ENCODE measurements at regions not wholly inside any gene's neighbourhood (a gene's known extent, or its start where the extent isn't known, plus 50 kb on each side); places are given as distances from the start of the nearest gene placed in this dataset.

- no peaks in the 10 kb centered on the region for H3K27me3 ChIP-seq (ENCODE audit: control insufficient read depth in 3 of 3, insufficient read depth in 3 of 3, low read length in 3 of 3)
- H3K9me3 ChIP-seq (ENCODE audit: control insufficient read depth in 3 of 3, low read length in 3 of 3) = no peaks in the 10 kb centered on the region
- H3K4me1 ChIP-seq (ENCODE audit: control insufficient read depth in 3 of 3, insufficient read depth in 3 of 3, low read length in 3 of 3) = no peaks in the 10 kb centered on the region
- H3K27ac ChIP-seq (ENCODE audit: low read depth, low read length) = no peak overlapping the region
- no peak overlapping the region for H3K4me3 ChIP-seq (ENCODE audit: low read length in 3 of 3)
- no peak overlapping the region for H3K9ac ChIP-seq (ENCODE audit: low read depth in 1 of 3, low read length in 3 of 3)
- H3K36me3 ChIP-seq (ENCODE audit: control insufficient read depth in 3 of 3, insufficient read depth in 3 of 3, low read length in 3 of 3) = no peaks in the 10 kb centered on the region
Observed at GRCh38 chr5:98588215-98588614, 185.2 kb upstream of the RGMB start.

- no peak overlapping the region for H3K27ac ChIP-seq (ENCODE audit: low read depth, low read length)
- no peaks in the 10 kb centered on the region for H3K27me3 ChIP-seq (ENCODE audit: control insufficient read depth in 3 of 3, insufficient read depth in 3 of 3, low read length in 3 of 3)
- no peaks in the 10 kb centered on the region for H3K4me1 ChIP-seq (ENCODE audit: control insufficient read depth in 3 of 3, insufficient read depth in 3 of 3, low read length in 3 of 3)
- no peaks in the 10 kb centered on the region for H3K36me3 ChIP-seq (ENCODE audit: control insufficient read depth in 3 of 3, insufficient read depth in 3 of 3, low read length in 3 of 3)
- H3K4me3 ChIP-seq (ENCODE audit: low read length in 3 of 3) = no peak overlapping the region
- no peak overlapping the region for H3K9ac ChIP-seq (ENCODE audit: low read depth in 1 of 3, low read length in 3 of 3)
- H3K9me3 ChIP-seq (ENCODE audit: control insufficient read depth in 3 of 3, low read length in 3 of 3) = no peaks in the 10 kb centered on the region
Observed at GRCh38 chr5:98593418-98593817, 180.0 kb upstream of the RGMB start.

GRCh38 chr5:98594098-98594497 lies 179.4 kb upstream of the RGMB start:
- H3K27me3 ChIP-seq (ENCODE audit: control insufficient read depth in 3 of 3, insufficient read depth in 3 of 3, low read length in 3 of 3) = no peaks in the 10 kb centered on the region
- H3K9ac ChIP-seq (ENCODE audit: low read depth in 1 of 3, low read length in 3 of 3) = no peak overlapping the region
- H3K4me1 ChIP-seq (ENCODE audit: control insufficient read depth in 3 of 3, insufficient read depth in 3 of 3, low read length in 3 of 3) = no peaks in the 10 kb centered on the region
- no peaks in the 10 kb centered on the region for H3K36me3 ChIP-seq (ENCODE audit: control insufficient read depth in 3 of 3, insufficient read depth in 3 of 3, low read length in 3 of 3)
- H3K9me3 ChIP-seq (ENCODE audit: control insufficient read depth in 3 of 3, low read length in 3 of 3) = no peaks in the 10 kb centered on the region
- H3K4me3 ChIP-seq (ENCODE audit: low read length in 3 of 3) = no peak overlapping the region
- no peak overlapping the region for H3K27ac ChIP-seq (ENCODE audit: low read depth, low read length)

GRCh38 chr5:98599016-98599415 lies 174.4 kb upstream of the RGMB start:
- no peaks in the 10 kb centered on the region for H3K9me3 ChIP-seq (ENCODE audit: control insufficient read depth in 3 of 3, low read length in 3 of 3)
- no peak overlapping the region for H3K4me3 ChIP-seq (ENCODE audit: low read length in 3 of 3)
- no peaks in the 10 kb centered on the region for H3K4me1 ChIP-seq (ENCODE audit: control insufficient read depth in 3 of 3, insufficient read depth in 3 of 3, low read length in 3 of 3)
- no peaks in the 10 kb centered on the region for H3K36me3 ChIP-seq (ENCODE audit: control insufficient read depth in 3 of 3, insufficient read depth in 3 of 3, low read length in 3 of 3)
- no peaks in the 10 kb centered on the region for H3K27me3 ChIP-seq (ENCODE audit: control insufficient read depth in 3 of 3, insufficient read depth in 3 of 3, low read length in 3 of 3)
- no peak overlapping the region for H3K27ac ChIP-seq (ENCODE audit: low read depth, low read length)
- no peak overlapping the region for H3K9ac ChIP-seq (ENCODE audit: low read depth in 1 of 3, low read length in 3 of 3)

- Histone ChIP-seq H3K4me3 (ENCODE audit: low read length in 3 of 3) (no peak overlapping the region), H3K27ac (ENCODE audit: low read depth, low read length) (no peak overlapping the region), H3K4me1 (ENCODE audit: control insufficient read depth in 3 of 3, insufficient read depth in 3 of 3, low read length in 3 of 3) (no peaks in the 10 kb centered on the region), H3K27me3 (ENCODE audit: control insufficient read depth in 3 of 3, insufficient read depth in 3 of 3, low read length in 3 of 3) (no peaks in the 10 kb centered on the region), H3K9ac (ENCODE audit: low read depth in 1 of 3, low read length in 3 of 3) (no peak overlapping the region), H3K36me3 (ENCODE audit: control insufficient read depth in 3 of 3, insufficient read depth in 3 of 3, low read length in 3 of 3) (no peaks in the 10 kb centered on the region), H3K9me3 (ENCODE audit: control insufficient read depth in 3 of 3, low read length in 3 of 3) (no peaks in the 10 kb centered on the region)
Observed at GRCh38 chr5:98602534-98603112, 170.8 kb upstream of the RGMB start.

GRCh38 chr5:98603456-98603855 lies 170.0 kb upstream of the RGMB start:
- Histone ChIP-seq H3K36me3 (ENCODE audit: control insufficient read depth in 3 of 3, insufficient read depth in 3 of 3, low read length in 3 of 3) (no peaks in the 10 kb centered on the region), H3K27ac (ENCODE audit: low read depth, low read length) (no peak overlapping the region)

GRCh38 chr5:98604301-98604700 lies 169.2 kb upstream of the RGMB start:
- Histone ChIP-seq H3K9me3 (ENCODE audit: control insufficient read depth in 3 of 3, low read length in 3 of 3) (no peaks in the 10 kb centered on the region), H3K9ac (ENCODE audit: low read depth in 1 of 3, low read length in 3 of 3) (no peak overlapping the region)

More at GRCh38 chr5:98603456-98603855, 170.0 kb upstream of the RGMB start:
- no peak overlapping the region for H3K4me3 ChIP-seq (ENCODE audit: low read length in 3 of 3)
- H3K9me3 ChIP-seq (ENCODE audit: control insufficient read depth in 3 of 3, low read length in 3 of 3) = no peaks in the 10 kb centered on the region
- no peaks in the 10 kb centered on the region for H3K27me3 ChIP-seq (ENCODE audit: control insufficient read depth in 3 of 3, insufficient read depth in 3 of 3, low read length in 3 of 3)
- H3K4me1 ChIP-seq (ENCODE audit: control insufficient read depth in 3 of 3, insufficient read depth in 3 of 3, low read length in 3 of 3) = no peaks in the 10 kb centered on the region
- no peak overlapping the region for H3K9ac ChIP-seq (ENCODE audit: low read depth in 1 of 3, low read length in 3 of 3)

GRCh38 chr5:98604721-98605425 lies 168.6 kb upstream of the RGMB start:
- Histone ChIP-seq H3K27ac (ENCODE audit: low read depth, low read length) (no peak overlapping the region), H3K36me3 (ENCODE audit: control insufficient read depth in 3 of 3, insufficient read depth in 3 of 3, low read length in 3 of 3) (no peaks in the 10 kb centered on the region), H3K9ac (ENCODE audit: low read depth in 1 of 3, low read length in 3 of 3) (no peak overlapping the region), H3K27me3 (ENCODE audit: control insufficient read depth in 3 of 3, insufficient read depth in 3 of 3, low read length in 3 of 3) (no peaks in the 10 kb centered on the region), H3K9me3 (ENCODE audit: control insufficient read depth in 3 of 3, low read length in 3 of 3) (no peaks in the 10 kb centered on the region), H3K4me3 (ENCODE audit: low read length in 3 of 3) (no peak overlapping the region), H3K4me1 (ENCODE audit: control insufficient read depth in 3 of 3, insufficient read depth in 3 of 3, low read length in 3 of 3) (no peaks in the 10 kb centered on the region)

More at GRCh38 chr5:98604301-98604700, 169.2 kb upstream of the RGMB start:
- H3K4me1 ChIP-seq (ENCODE audit: control insufficient read depth in 3 of 3, insufficient read depth in 3 of 3, low read length in 3 of 3) = no peaks in the 10 kb centered on the region
- H3K36me3 ChIP-seq (ENCODE audit: control insufficient read depth in 3 of 3, insufficient read depth in 3 of 3, low read length in 3 of 3) = no peaks in the 10 kb centered on the region
- H3K27ac ChIP-seq (ENCODE audit: low read depth, low read length) = no peak overlapping the region
- no peak overlapping the region for H3K4me3 ChIP-seq (ENCODE audit: low read length in 3 of 3)
- H3K27me3 ChIP-seq (ENCODE audit: control insufficient read depth in 3 of 3, insufficient read depth in 3 of 3, low read length in 3 of 3) = no peaks in the 10 kb centered on the region

- H3K4me3 ChIP-seq (ENCODE audit: low read length in 3 of 3) = no peak overlapping the region
- H3K9ac ChIP-seq (ENCODE audit: low read depth in 1 of 3, low read length in 3 of 3) = no peak overlapping the region
- no peak overlapping the region for H3K27ac ChIP-seq (ENCODE audit: low read depth, low read length)
- no peaks in the 10 kb centered on the region for H3K27me3 ChIP-seq (ENCODE audit: control insufficient read depth in 3 of 3, insufficient read depth in 3 of 3, low read length in 3 of 3)
- H3K9me3 ChIP-seq (ENCODE audit: control insufficient read depth in 3 of 3, low read length in 3 of 3) = no peaks in the 10 kb centered on the region
- H3K4me1 ChIP-seq (ENCODE audit: control insufficient read depth in 3 of 3, insufficient read depth in 3 of 3, low read length in 3 of 3) = no peaks in the 10 kb centered on the region
- no peaks in the 10 kb centered on the region for H3K36me3 ChIP-seq (ENCODE audit: control insufficient read depth in 3 of 3, insufficient read depth in 3 of 3, low read length in 3 of 3)
Observed at GRCh38 chr5:98605426-98605825, 168.0 kb upstream of the RGMB start.

- Histone ChIP-seq H3K4me3 (ENCODE audit: low read length in 3 of 3) (no peak overlapping the region), H3K36me3 (ENCODE audit: control insufficient read depth in 3 of 3, insufficient read depth in 3 of 3, low read length in 3 of 3) (no peaks in the 10 kb centered on the region), H3K27me3 (ENCODE audit: control insufficient read depth in 3 of 3, insufficient read depth in 3 of 3, low read length in 3 of 3) (no peaks in the 10 kb centered on the region), H3K27ac (ENCODE audit: low read depth, low read length) (no peak overlapping the region), H3K9me3 (ENCODE audit: control insufficient read depth in 3 of 3, low read length in 3 of 3) (no peaks in the 10 kb centered on the region), H3K9ac (ENCODE audit: low read depth in 1 of 3, low read length in 3 of 3) (no peak overlapping the region), H3K4me1 (ENCODE audit: control insufficient read depth in 3 of 3, insufficient read depth in 3 of 3, low read length in 3 of 3) (no peaks in the 10 kb centered on the region)
Observed at GRCh38 chr5:98606961-98607360, 166.5 kb upstream of the RGMB start.

Data from skeletal muscle tissue (tissue), 3 donors.